ENCODE measurements at regions not wholly inside any gene's neighbourhood (a gene's known extent, or its start where the extent isn't known, plus 50 kb on each side); places are given as distances from the start of the nearest gene placed in this dataset.
A peak's percentile ranks its signal among the peaks of the same experiment; 100 is the strongest.

GRCh38 chr13:107111248-107111647 is 543.3 kb upstream of the ARGLU1 start:
- DNase-seq (ENCODE audit: low spot score) = no peak

- no peak for DNase-seq (ENCODE audit: low spot score)
Observed at GRCh38 chr13:107104631-107105030, 536.7 kb upstream of the ARGLU1 start.

GRCh38 chr13:107102676-107103075 is 534.7 kb upstream of the ARGLU1 start:
- peak; percentile 5 for DNase-seq (ENCODE audit: low spot score)

- peak; percentile 86 for DNase-seq (ENCODE audit: low spot score)
Observed at GRCh38 chr13:107099661-107100060, 531.7 kb upstream of the ARGLU1 start.

- no peak for DNase-seq (ENCODE audit: low spot score)
Observed at GRCh38 chr13:107097916-107098315, 530.0 kb upstream of the ARGLU1 start.

GRCh38 chr13:107095876-107096275 is 527.9 kb upstream of the ARGLU1 start:
- DNase-seq (ENCODE audit: low spot score) = no peak

GRCh38 chr13:107091861-107092260 is 523.9 kb upstream of the ARGLU1 start:
- DNase-seq (ENCODE audit: low spot score) = no peak

GRCh38 chr13:107091428-107091827 is 523.5 kb upstream of the ARGLU1 start:
- DNase-seq (ENCODE audit: low spot score) = no peak

- DNase-seq (ENCODE audit: low spot score) = no peak
Observed at GRCh38 chr13:107088061-107088460, 520.1 kb upstream of the ARGLU1 start.

- no peak for DNase-seq (ENCODE audit: low spot score)
Observed at GRCh38 chr13:107079423-107080049, 511.6 kb upstream of the ARGLU1 start.

GRCh38 chr13:107078229-107078765 is 510.4 kb upstream of the ARGLU1 start:
- DNase-seq (ENCODE audit: low spot score) = no peak

GRCh38 chr13:107076801-107077200 is 508.9 kb upstream of the ARGLU1 start:
- peak; percentile 5 for DNase-seq (ENCODE audit: low spot score)

- no peak for DNase-seq (ENCODE audit: low spot score)
Observed at GRCh38 chr13:107075576-107075975, 507.6 kb upstream of the ARGLU1 start.

- no peak for DNase-seq (ENCODE audit: low spot score)
Observed at GRCh38 chr13:107070792-107071191, 502.9 kb upstream of the ARGLU1 start.

- DNase-seq (ENCODE audit: low spot score) = no peak
Observed at GRCh38 chr13:107069108-107069776, 501.3 kb upstream of the ARGLU1 start.

- no peak for DNase-seq (ENCODE audit: low spot score)
Observed at GRCh38 chr13:107067381-107067780, 499.4 kb upstream of the ARGLU1 start.

GRCh38 chr13:107066355-107066754 is 498.4 kb upstream of the ARGLU1 start:
- DNase-seq (ENCODE audit: low spot score) = no peak

GRCh38 chr13:107065036-107065435 is 497.1 kb upstream of the ARGLU1 start:
- no peak for DNase-seq (ENCODE audit: low spot score)

GRCh38 chr13:107057028-107057631 is 489.2 kb upstream of the ARGLU1 start:
- DNase-seq (ENCODE audit: low spot score) = no peak

GRCh38 chr13:107043021-107043956 is 475.4 kb upstream of the ARGLU1 start:
- peak; percentile 78 for DNase-seq (ENCODE audit: low spot score)

- DNase-seq (ENCODE audit: low spot score) = peak; percentile 6
Observed at GRCh38 chr13:107035778-107036177, 467.8 kb upstream of the ARGLU1 start.

- no peak for DNase-seq (ENCODE audit: low spot score)
Observed at GRCh38 chr13:107035186-107035585, 467.2 kb upstream of the ARGLU1 start.
